ENCODE measurements at regions not wholly inside any gene's neighbourhood (a gene's known extent, or its start where the extent isn't known, plus 50 kb on each side); places are given as distances from the start of the nearest gene placed in this dataset.

GRCh38 chr2:138239902-138240491, 261.6 kb upstream of the SPOPL start:
- no peak for ATAC-seq (ENCODE audit: poor library complexity)
- POLR2A ChIA-PET, result no interaction called here

GRCh38 chr2:138243372-138243771, 258.2 kb upstream of the SPOPL start:
- no peaks in the 10 kb centered on the region for H3K9me3 Mint-ChIP-seq
- no peaks in the 10 kb centered on the region for H3K27me3 ChIP-seq (ENCODE audit: control insufficient read depth in 1 of 2, insufficient read depth in 2 of 2, low read length in 2 of 2)
- H3K36me3 ChIP-seq (ENCODE audit: insufficient read depth, low read length), result no peaks in the 10 kb centered on the region
- no peak overlapping the region for H3K4me3 Mint-ChIP-seq
- H3K27ac Mint-ChIP-seq, result no peak overlapping the region
- no peaks in the 10 kb centered on the region for H3K4me1 Mint-ChIP-seq (ENCODE audit: low read depth)
- ATAC-seq (ENCODE audit: poor library complexity) (no peak), DNase-seq (no peak)
- no peaks in the 10 kb centered on the region for H3K27me3 Mint-ChIP-seq
- intact Hi-C loops (cut with DNase I, micrococcal nuclease), result no loop called here
- POLR2A ChIA-PET, result no interaction called here
- H3K4me3 ChIP-seq (ENCODE audit: low read length), result no peak overlapping the region
- H3K9me3 ChIP-seq (ENCODE audit: control insufficient read depth in 1 of 2, insufficient read depth in 1 of 2, low read length in 2 of 2), result peaks cover 0 to 5% of the 10 kb centered on the region in 2 experiments
- TF ChIP-seq CTCF (IDR thresholded peaks at IDR 0.05), result no peak
- H3K27ac ChIP-seq (ENCODE audit: low read depth in 1 of 2, low read length in 2 of 2), result no peak overlapping the region
- CTCF ChIA-PET, result no interaction called here
- no peaks in the 10 kb centered on the region for H3K4me1 ChIP-seq (ENCODE audit: insufficient read depth, low read length)
- H3K36me3 Mint-ChIP-seq (ENCODE audit: low read depth), result no peaks in the 10 kb centered on the region

More at GRCh38 chr2:138239902-138240491, 261.6 kb upstream of the SPOPL start:
- CTCF ChIA-PET, result no interaction called here
- DNase-seq, result no peak
- H3K4me1 ChIP-seq (ENCODE audit: insufficient read depth, low read length), result no peaks in the 10 kb centered on the region
- no peak overlapping the region for H3K4me3 ChIP-seq (ENCODE audit: low read length)
- H3K9me3 ChIP-seq (ENCODE audit: control insufficient read depth in 1 of 2, insufficient read depth in 1 of 2, low read length in 2 of 2), result peaks cover 0 to 14% of the 10 kb centered on the region in 2 experiments
- intact Hi-C loops (cut with DNase I, micrococcal nuclease), result no loop called here
- H3K36me3 ChIP-seq (ENCODE audit: insufficient read depth, low read length), result no peaks in the 10 kb centered on the region
- Mint-ChIP-seq H3K36me3 (ENCODE audit: low read depth) (no peaks in the 10 kb centered on the region), H3K9me3 (no peaks in the 10 kb centered on the region), H3K27me3 (no peaks in the 10 kb centered on the region), H3K4me3 (no peak overlapping the region), H3K27ac (no peak overlapping the region), H3K4me1 (ENCODE audit: low read depth) (no peaks in the 10 kb centered on the region)
- H3K27ac ChIP-seq (ENCODE audit: low read depth in 1 of 2, low read length in 2 of 2), result no peak overlapping the region
- TF ChIP-seq CTCF (IDR thresholded peaks at IDR 0.05), result no peak
- H3K27me3 ChIP-seq (ENCODE audit: control insufficient read depth in 1 of 2, insufficient read depth in 2 of 2, low read length in 2 of 2), result no peaks in the 10 kb centered on the region

- peaks cover 0 to 5% of the 10 kb centered on the region in 2 experiments for H3K9me3 ChIP-seq (ENCODE audit: control insufficient read depth in 1 of 2, insufficient read depth in 1 of 2, low read length in 2 of 2)
- H3K36me3 ChIP-seq (ENCODE audit: insufficient read depth, low read length), result no peaks in the 10 kb centered on the region
- H3K4me1 Mint-ChIP-seq (ENCODE audit: low read depth), result no peaks in the 10 kb centered on the region
- no peaks in the 10 kb centered on the region for H3K9me3 Mint-ChIP-seq
- no peak overlapping the region for H3K4me3 ChIP-seq (ENCODE audit: low read length)
- no peak overlapping the region for H3K4me3 Mint-ChIP-seq
- H3K27me3 Mint-ChIP-seq, result no peaks in the 10 kb centered on the region
- intact Hi-C loops (cut with DNase I, micrococcal nuclease), result no loop called here
- ATAC-seq (ENCODE audit: poor library complexity) (no peak), DNase-seq (no peak)
- H3K27ac ChIP-seq (ENCODE audit: low read depth in 1 of 2, low read length in 2 of 2), result no peak overlapping the region
- H3K27ac Mint-ChIP-seq, result no peak overlapping the region
- CTCF ChIA-PET, result no interaction called here
- no peaks in the 10 kb centered on the region for H3K27me3 ChIP-seq (ENCODE audit: control insufficient read depth in 1 of 2, insufficient read depth in 2 of 2, low read length in 2 of 2)
- no peaks in the 10 kb centered on the region for H3K36me3 Mint-ChIP-seq (ENCODE audit: low read depth)
- TF ChIP-seq CTCF (IDR thresholded peaks at IDR 0.05), result no peak
- POLR2A ChIA-PET, result no interaction called here
- H3K4me1 ChIP-seq (ENCODE audit: insufficient read depth, low read length), result no peaks in the 10 kb centered on the region
These were observed 257.1 kb upstream of the SPOPL start for GRCh38 chr2:138244501-138244925.

Measured in CD4-positive, alpha-beta T cell (primary cell).